ENCODE measurements at regions not wholly inside any gene's neighbourhood (a gene's known extent, or its start where the extent isn't known, plus 50 kb on each side); places are given as distances from the start of the nearest gene placed in this dataset.
"Not testable (repeated sequence)": the region's sequence is repeated elsewhere in the genome, so short reads cannot be mapped to it uniquely, and the experiment has no call there.

- Mint-ChIP-seq H3K27me3 (ENCODE audit: insufficient read depth) (no peaks in the 10 kb centered on the region), H3K9me3 (peaks cover 1% of the 10 kb centered on the region), H3K4me1 (no peaks in the 10 kb centered on the region), H3K36me3 (ENCODE audit: low read depth) (no peaks in the 10 kb centered on the region), H3K4me3 (no peak overlapping the region), H3K27ac (no peak overlapping the region)
- Histone ChIP-seq H3K27ac (ENCODE audit: low read depth, low read length) (no peak overlapping the region), H3K4me1 (ENCODE audit: control insufficient read depth, insufficient read depth, low read length) (no peaks in the 10 kb centered on the region), H3K9ac (ENCODE audit: extremely low read depth, low read length, poor library complexity, severe bottlenecking) (no peak overlapping the region), H3K4me3 (ENCODE audit: low read length) (no peak overlapping the region), H3K27me3 (ENCODE audit: control insufficient read depth, insufficient read depth, low read length, poor library complexity, severe bottlenecking) (no peaks in the 10 kb centered on the region), H3K36me3 (ENCODE audit: control insufficient read depth, insufficient read depth, low read length) (no peaks in the 10 kb centered on the region), H3K9me3 (ENCODE audit: control insufficient read depth, low read length) (no peaks in the 10 kb centered on the region)
- DNase-seq: no peak
- WGBS, 2 experiments (ENCODE audit: insufficient coverage in 1 of 2, insufficient read length in 1 of 2): 96 to 100% methylated on average over 1 of the region's 1 CpG
- no peak for TF ChIP-seq CTCF (conservative IDR thresholded peaks at IDR 0.05)
Observed at GRCh38 chr10:31213959-31214358, 105.1 kb upstream of the ZEB1 start.

- TF ChIP-seq CTCF (conservative IDR thresholded peaks at IDR 0.05): no peak
- Mint-ChIP-seq H3K27ac (no peak overlapping the region), H3K36me3 (ENCODE audit: low read depth) (no peaks in the 10 kb centered on the region), H3K9me3 (no peaks in the 10 kb centered on the region), H3K27me3 (ENCODE audit: insufficient read depth) (no peaks in the 10 kb centered on the region), H3K4me1 (no peaks in the 10 kb centered on the region), H3K4me3 (no peak overlapping the region)
- 94 to 100% methylated on average over 1 to 2 of the region's 2 CpGs for whole genome bisulfite sequencing, 2 experiments (ENCODE audit: insufficient coverage in 1 of 2, insufficient read length in 1 of 2)
- H3K9ac ChIP-seq (ENCODE audit: extremely low read depth, low read length, poor library complexity, severe bottlenecking): no peak overlapping the region
- H3K4me3 ChIP-seq (ENCODE audit: low read length): no peak overlapping the region
- no peak overlapping the region for H3K27ac ChIP-seq (ENCODE audit: low read depth, low read length)
- DNase-seq: no peak
- no peaks in the 10 kb centered on the region for H3K4me1 ChIP-seq (ENCODE audit: control insufficient read depth, insufficient read depth, low read length)
- no peaks in the 10 kb centered on the region for H3K9me3 ChIP-seq (ENCODE audit: control insufficient read depth, low read length)
- no peaks in the 10 kb centered on the region for H3K27me3 ChIP-seq (ENCODE audit: control insufficient read depth, insufficient read depth, low read length, poor library complexity, severe bottlenecking)
- H3K36me3 ChIP-seq (ENCODE audit: control insufficient read depth, insufficient read depth, low read length): no peaks in the 10 kb centered on the region
Observed at GRCh38 chr10:31215052-31215451, 104.0 kb upstream of the ZEB1 start.

- Histone ChIP-seq H3K36me3 (ENCODE audit: control insufficient read depth, insufficient read depth, low read length) (no peaks in the 10 kb centered on the region), H3K27ac (ENCODE audit: low read depth, low read length) (no peak overlapping the region), H3K9ac (ENCODE audit: extremely low read depth, low read length, poor library complexity, severe bottlenecking) (no peak overlapping the region), H3K27me3 (ENCODE audit: control insufficient read depth, insufficient read depth, low read length, poor library complexity, severe bottlenecking) (no peaks in the 10 kb centered on the region), H3K4me1 (ENCODE audit: control insufficient read depth, insufficient read depth, low read length) (no peaks in the 10 kb centered on the region), H3K9me3 (ENCODE audit: control insufficient read depth, low read length) (no peaks in the 10 kb centered on the region), H3K4me3 (ENCODE audit: low read length) (no peak overlapping the region)
- H3K4me1 Mint-ChIP-seq: no peaks in the 10 kb centered on the region
- H3K9me3 Mint-ChIP-seq: no peaks in the 10 kb centered on the region
- no peak overlapping the region for H3K4me3 Mint-ChIP-seq
- no peaks in the 10 kb centered on the region for H3K27me3 Mint-ChIP-seq (ENCODE audit: insufficient read depth)
- no peak overlapping the region for H3K27ac Mint-ChIP-seq
- no peak for TF ChIP-seq CTCF (conservative IDR thresholded peaks at IDR 0.05)
- DNase-seq: no peak
- H3K36me3 Mint-ChIP-seq (ENCODE audit: low read depth): no peaks in the 10 kb centered on the region
- WGBS, 2 experiments (ENCODE audit: insufficient coverage in 1 of 2, insufficient read length in 1 of 2): 86% methylated on average over 1 of the region's 1 CpG; no CpG with 5 or more reads in 1 of the 2 experiments
Observed at GRCh38 chr10:31219306-31219705, 99.7 kb upstream of the ZEB1 start.

- H3K36me3 ChIP-seq (ENCODE audit: control insufficient read depth, insufficient read depth, low read length); H3K36me3 Mint-ChIP-seq (ENCODE audit: low read depth); H3K27me3 ChIP-seq (ENCODE audit: control insufficient read depth, insufficient read depth, low read length, poor library complexity, severe bottlenecking); H3K27ac Mint-ChIP-seq; H3K27me3 Mint-ChIP-seq (ENCODE audit: insufficient read depth); H3K4me1 ChIP-seq (ENCODE audit: control insufficient read depth, insufficient read depth, low read length); H3K9me3 ChIP-seq (ENCODE audit: control insufficient read depth, low read length); H3K27ac ChIP-seq (ENCODE audit: low read depth, low read length); H3K4me3 ChIP-seq (ENCODE audit: low read length); DNase-seq; H3K4me3 Mint-ChIP-seq; H3K9ac ChIP-seq (ENCODE audit: extremely low read depth, low read length, poor library complexity, severe bottlenecking); H3K4me1 Mint-ChIP-seq: not testable (repeated sequence)
- 80 to 98% methylated on average over 2 to 4 of the region's 4 CpGs for WGBS, 2 experiments (ENCODE audit: insufficient coverage in 1 of 2, insufficient read length in 1 of 2)
- H3K9me3 Mint-ChIP-seq: peaks cover 12% of the 10 kb centered on the region
Observed at GRCh38 chr10:31228780-31229179, 90.2 kb upstream of the ZEB1 start.
